ENCODE measurements at regions not wholly inside any gene's neighbourhood (a gene's known extent, or its start where the extent isn't known, plus 50 kb on each side); places are given as distances from the start of the nearest gene placed in this dataset.

GRCh38 chr1:25023826-25024225, 93.8 kb upstream of the RUNX3 start:
- no peak overlapping the region for H3K27ac ChIP-seq (ENCODE audit: low read length)
- no peak overlapping the region for H3K9ac ChIP-seq (ENCODE audit: low read length)
- H3F3A ChIP-seq (ENCODE audit: insufficient read depth, low read length, poor library complexity, severe bottlenecking): no peaks in the 10 kb centered on the region
- H3K36me3 ChIP-seq (ENCODE audit: insufficient read depth, low read length): no peaks in the 10 kb centered on the region
- H3K27me3 ChIP-seq (ENCODE audit: insufficient read depth, low read depth, low read length): no peaks in the 10 kb centered on the region
- H3K9me3 ChIP-seq (ENCODE audit: low read length): no peaks in the 10 kb centered on the region
- H3K4me3 ChIP-seq (ENCODE audit: low read length): no peak overlapping the region
- H4K20me1 ChIP-seq (ENCODE audit: insufficient read depth): no peaks in the 10 kb centered on the region
- H3K79me2 ChIP-seq (replicated peaks; ENCODE audit: insufficient read depth, low read length): no peaks in the 10 kb centered on the region
- H3K9me2 ChIP-seq (ENCODE audit: insufficient read depth, low read length): no peaks in the 10 kb centered on the region
- no peak overlapping the region for H3K4me2 ChIP-seq (ENCODE audit: low read length)
- TF ChIP-seq POLR2AphosphoS5 (IDR thresholded peaks at IDR 0.05): no peak
- H2AFZ ChIP-seq (ENCODE audit: low read depth, low read length): no peak overlapping the region

- no peak overlapping the region for H3K27ac ChIP-seq (ENCODE audit: low read length)
- no peak for TF ChIP-seq EP300 (conservative IDR thresholded peaks at IDR 0.05; ENCODE audit: poor library complexity, severe bottlenecking)
- TF ChIP-seq EZH2 (IDR thresholded peaks at IDR 0.05; ENCODE audit: borderline replicate concordance, insufficient read depth, low read length, poor library complexity, severe bottlenecking): no peak
- H3K9ac ChIP-seq (ENCODE audit: low read length): no peak overlapping the region
Observed at GRCh38 chr1:25023190-25023578, 93.1 kb upstream of the RUNX3 start.

GRCh38 chr1:25022361-25023189, 92.5 kb upstream of the RUNX3 start:
- Histone ChIP-seq H3K9me3 (ENCODE audit: low read length) (no peaks in the 10 kb centered on the region), H3K4me3 (ENCODE audit: low read length) (no peak overlapping the region), H3K4me2 (ENCODE audit: low read length) (no peak overlapping the region), H3K27ac (ENCODE audit: low read length) (no peak overlapping the region), H3F3A (ENCODE audit: insufficient read depth, low read length, poor library complexity, severe bottlenecking) (no peaks in the 10 kb centered on the region), H3K9me2 (ENCODE audit: insufficient read depth, low read length) (no peaks in the 10 kb centered on the region), H3K79me2 (replicated peaks; ENCODE audit: insufficient read depth, low read length) (no peaks in the 10 kb centered on the region), H3K27me3 (ENCODE audit: insufficient read depth, low read depth, low read length) (no peaks in the 10 kb centered on the region), H3K9ac (ENCODE audit: low read length) (no peak overlapping the region), H4K20me1 (ENCODE audit: insufficient read depth) (no peaks in the 10 kb centered on the region), H2AFZ (ENCODE audit: low read depth, low read length) (no peak overlapping the region), H3K36me3 (ENCODE audit: insufficient read depth, low read length) (no peaks in the 10 kb centered on the region)
- TF ChIP-seq REST (IDR thresholded peaks at IDR 0.05; ENCODE audit: borderline replicate concordance) (no peak), CTCF (IDR thresholded peaks at IDR 0.05; ENCODE audit: poor library complexity, severe bottlenecking) (no peak), EP300 (conservative IDR thresholded peaks at IDR 0.05; ENCODE audit: poor library complexity, severe bottlenecking) (no peak), SMC3 (conservative IDR thresholded peaks at IDR 0.05; ENCODE audit: poor library complexity) (no peak), RAD21 (conservative IDR thresholded peaks at IDR 0.05) (no peak), POLR2AphosphoS5 (IDR thresholded peaks at IDR 0.05) (no peak)

More at GRCh38 chr1:25023190-25023578, 93.1 kb upstream of the RUNX3 start:
- Histone ChIP-seq H3K4me3 (ENCODE audit: low read length) (no peak overlapping the region), H2AFZ (ENCODE audit: low read depth, low read length) (no peak overlapping the region), H3K9me3 (ENCODE audit: low read length) (no peaks in the 10 kb centered on the region), H3K4me2 (ENCODE audit: low read length) (no peak overlapping the region), H4K20me1 (ENCODE audit: insufficient read depth) (no peaks in the 10 kb centered on the region), H3K36me3 (ENCODE audit: insufficient read depth, low read length) (no peaks in the 10 kb centered on the region), H3F3A (ENCODE audit: insufficient read depth, low read length, poor library complexity, severe bottlenecking) (no peaks in the 10 kb centered on the region), H3K79me2 (replicated peaks; ENCODE audit: insufficient read depth, low read length) (no peaks in the 10 kb centered on the region), H3K9me2 (ENCODE audit: insufficient read depth, low read length) (no peaks in the 10 kb centered on the region), H3K27me3 (ENCODE audit: insufficient read depth, low read depth, low read length) (no peaks in the 10 kb centered on the region)
